HG03521 (cell line): ENCODE measurements at regions not wholly inside any gene's neighbourhood (a gene's known extent, or its start where the extent isn't known, plus 50 kb on each side); places are given as distances from the start of the nearest gene placed in this dataset.
"Not testable (repeated sequence)": the region's sequence is repeated elsewhere in the genome, so short reads cannot be mapped to it uniquely, and the experiment has no call there.

ENCODE experiments used
- ATAC-seq: cut with Tn5 transposase; IDR thresholded peaks from one replicate; pipeline ENCODE4 v1.9.1; 2021; ENCODE audit warnings: mild to moderate bottlenecking, moderate library complexity; ENCODE audit not compliant: unreplicated experiment

DNA sequence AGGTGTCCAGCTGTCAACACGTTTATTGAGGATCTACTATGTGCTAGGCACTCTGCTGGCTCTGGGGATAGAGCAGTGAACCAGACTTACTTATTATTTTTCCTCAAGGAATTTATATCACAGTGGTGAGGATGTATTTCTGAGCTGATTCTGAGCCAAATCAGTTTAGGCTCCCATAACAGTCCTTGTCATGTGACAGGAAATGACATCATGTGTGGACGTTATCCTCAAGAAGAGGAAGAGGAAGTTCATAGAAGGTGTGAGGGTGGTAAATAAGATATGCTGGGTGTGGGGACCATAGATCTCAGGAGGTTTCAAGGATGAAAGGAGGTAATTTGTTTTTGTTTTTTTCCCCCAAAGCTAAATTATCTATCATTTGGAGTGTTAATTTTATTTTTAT, 873.5 kb upstream of the EEF2KMT start:
- ATAC-seq = no peak

DNA sequence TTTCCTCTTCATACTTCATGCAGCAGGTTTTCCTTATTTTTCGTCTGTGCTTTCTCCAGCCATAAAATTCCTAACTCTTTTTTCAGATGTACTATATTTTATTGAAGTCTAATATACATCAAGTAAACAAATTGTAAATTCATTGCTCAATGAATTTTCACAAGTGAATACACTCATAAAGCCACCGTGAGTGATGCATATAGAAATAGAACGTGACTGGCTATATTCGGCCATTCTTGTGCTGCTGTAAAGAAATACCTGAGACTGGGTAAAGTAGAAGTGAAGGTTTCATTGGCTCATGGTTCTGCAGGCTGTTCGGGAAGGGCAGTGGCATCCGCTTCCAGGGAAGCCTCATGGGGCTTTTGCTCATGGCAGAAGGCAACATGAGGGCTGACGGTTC, 868.4 kb upstream of the EEF2KMT start:
- no peak for ATAC-seq

DNA sequence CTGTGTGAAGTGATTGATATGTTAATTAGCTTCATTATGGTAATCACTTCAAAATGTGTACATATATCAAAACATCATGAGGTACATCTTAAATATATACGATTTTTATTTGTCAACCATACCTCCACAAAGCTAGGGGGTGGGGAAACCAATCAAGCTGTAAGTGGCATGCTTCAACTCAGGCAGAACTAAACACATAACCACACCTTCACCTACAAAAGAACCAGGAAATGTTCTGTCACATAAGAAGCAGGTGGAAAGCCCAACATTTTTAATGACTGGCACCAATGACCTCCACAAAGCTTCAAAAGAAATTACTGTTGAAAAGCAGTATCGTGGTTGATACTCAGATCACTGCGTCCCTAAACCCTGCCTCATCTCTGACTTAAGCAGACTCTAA, 867.7 kb upstream of the EEF2KMT start:
- no peak for ATAC-seq

DNA sequence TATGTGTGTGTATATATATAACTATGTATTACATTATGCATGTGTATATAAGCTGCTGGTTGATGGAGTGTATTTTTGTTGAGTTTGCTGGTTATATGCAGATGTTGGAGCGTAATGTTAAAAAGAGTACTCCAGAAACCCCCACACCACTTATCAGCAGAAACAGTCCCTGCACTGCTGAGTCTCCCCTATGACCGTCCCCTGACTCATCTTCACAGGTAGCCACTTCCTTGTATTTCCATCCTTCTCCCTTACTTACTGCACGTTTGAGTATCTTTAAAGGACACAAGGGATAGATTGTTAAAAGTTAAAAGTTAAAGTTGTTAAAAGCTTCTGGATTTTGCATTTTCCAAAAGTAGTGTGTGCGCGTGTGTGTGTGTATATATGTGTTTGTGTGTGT, 853.9 kb upstream of the EEF2KMT start:
- ATAC-seq = no peak

DNA sequence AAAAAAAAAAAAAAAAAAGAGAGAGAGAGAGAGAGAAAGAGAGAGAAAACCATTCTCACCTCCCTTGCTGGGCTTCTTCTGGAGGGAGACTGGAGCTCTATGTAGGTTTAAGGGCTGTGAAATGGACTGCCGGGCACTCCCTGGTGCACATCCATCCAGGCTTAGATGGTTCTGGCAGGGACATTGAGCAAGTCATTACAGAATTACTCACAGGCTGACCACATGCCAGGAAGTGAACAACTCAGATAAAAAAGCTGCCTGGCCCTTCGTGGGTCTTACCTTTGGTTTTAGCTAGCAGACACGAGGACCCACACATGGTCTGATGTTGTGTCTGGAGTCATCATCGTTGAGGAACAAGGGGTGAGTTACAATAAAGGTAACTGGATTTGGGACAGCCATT, 847.4 kb upstream of the EEF2KMT start:
- no peak for ATAC-seq

DNA sequence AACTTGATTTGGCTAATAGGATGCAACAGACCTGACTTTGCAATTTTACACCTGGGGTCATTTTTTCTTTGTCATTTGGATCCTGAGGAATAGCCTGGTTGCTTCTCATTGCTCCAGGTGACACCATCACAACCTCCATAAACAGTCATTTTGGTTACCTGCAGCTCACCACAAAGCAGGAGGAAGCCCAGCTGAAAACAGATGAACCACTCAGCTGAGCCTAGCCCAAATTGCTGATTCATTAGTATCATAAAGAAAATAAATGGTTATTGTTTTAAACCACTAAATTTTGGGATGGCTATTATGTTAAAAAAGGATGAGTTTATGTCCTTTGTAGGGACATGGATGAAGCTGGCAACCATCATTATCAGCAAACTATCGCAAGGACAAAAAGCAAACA, 841.0 kb upstream of the EEF2KMT start:
- no peak for ATAC-seq

DNA sequence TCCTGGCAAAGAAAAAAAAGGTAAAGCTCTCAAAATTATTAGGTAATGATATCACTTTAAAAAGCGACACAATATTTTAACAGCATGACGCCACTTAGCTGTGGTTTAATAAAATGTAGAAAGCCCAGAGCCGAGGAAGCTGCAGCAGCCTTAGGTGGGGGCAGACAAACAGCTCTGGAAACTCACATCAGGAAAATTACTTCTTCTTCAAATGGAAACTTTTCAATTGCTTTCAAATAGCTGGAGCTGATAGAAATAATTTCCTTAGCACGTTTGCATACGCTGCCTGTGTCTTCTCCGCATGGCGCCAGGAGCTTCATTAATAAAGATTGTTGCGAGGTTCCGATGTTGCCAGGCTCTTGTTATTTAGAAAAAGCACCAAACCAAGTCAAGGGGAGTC, 835.3 kb upstream of the EEF2KMT start:
- ATAC-seq = no peak

DNA sequence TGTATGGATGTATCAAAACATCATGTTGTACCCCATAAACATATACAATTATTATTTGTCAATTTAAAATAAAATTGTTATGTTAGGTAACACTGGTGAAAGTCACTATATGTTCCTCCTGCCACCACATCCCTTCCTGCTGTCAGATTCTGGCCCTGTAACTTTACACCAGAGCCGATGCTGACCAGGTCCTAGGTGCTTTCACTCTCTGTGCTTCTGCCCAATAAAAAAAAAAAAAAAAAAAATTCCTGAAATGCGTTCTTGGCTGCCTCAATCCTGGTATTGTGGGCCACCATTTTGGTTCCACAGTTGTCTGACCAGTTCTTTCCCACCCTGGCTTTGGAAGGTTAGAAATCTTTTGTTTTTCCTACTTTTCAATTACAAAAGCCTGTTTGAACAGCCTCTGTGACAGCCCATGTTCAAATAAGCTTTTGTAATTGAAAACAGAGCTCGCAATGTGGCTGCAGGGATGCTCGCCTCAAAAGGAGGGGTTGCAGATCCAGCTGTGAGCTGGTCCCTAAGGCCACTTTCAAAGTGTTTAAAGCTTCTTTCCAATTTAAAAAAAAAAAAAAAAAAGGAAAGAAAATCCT, 831.0 kb upstream of the EEF2KMT start:
- no peak for ATAC-seq

DNA sequence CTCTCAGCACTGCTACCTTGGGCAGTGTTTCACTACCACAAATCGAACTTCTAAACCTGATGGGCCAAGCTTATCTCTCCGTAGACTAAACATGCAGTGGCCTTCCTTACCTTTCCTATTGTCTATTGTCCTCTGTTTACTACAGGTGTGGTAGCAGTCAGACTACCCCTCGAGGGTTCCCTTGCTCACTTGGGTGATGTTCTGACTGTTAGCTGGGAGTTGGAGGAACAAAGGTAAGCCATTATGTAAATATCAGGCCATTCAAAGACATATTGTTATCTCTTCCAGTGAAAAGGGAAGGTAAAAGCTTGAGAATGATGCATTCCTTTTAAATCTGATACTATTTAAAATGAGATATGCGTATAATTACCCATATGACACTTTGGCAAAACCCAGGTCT, 828.3 kb upstream of the EEF2KMT start:
- ATAC-seq = no peak

DNA sequence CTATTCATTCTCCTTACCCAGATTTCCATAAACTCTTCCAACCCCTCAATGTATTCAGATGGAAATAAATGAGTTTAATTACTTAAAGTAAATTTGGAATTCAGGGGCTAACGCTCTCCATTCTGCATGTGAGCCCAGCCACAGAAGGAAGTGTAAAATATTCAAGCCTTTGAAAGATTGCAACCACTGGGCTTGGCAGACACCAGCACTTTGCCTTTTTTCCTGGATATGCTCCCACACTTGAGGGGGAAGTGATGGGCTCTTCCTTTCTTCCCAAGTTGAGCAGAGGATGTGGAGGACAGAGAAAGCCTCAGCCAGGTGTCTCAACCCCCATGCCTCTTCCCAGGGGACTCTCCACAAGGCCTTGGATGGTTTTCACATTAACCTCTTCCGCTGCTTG, 825.1 kb upstream of the EEF2KMT start:
- ATAC-seq = no peak

DNA sequence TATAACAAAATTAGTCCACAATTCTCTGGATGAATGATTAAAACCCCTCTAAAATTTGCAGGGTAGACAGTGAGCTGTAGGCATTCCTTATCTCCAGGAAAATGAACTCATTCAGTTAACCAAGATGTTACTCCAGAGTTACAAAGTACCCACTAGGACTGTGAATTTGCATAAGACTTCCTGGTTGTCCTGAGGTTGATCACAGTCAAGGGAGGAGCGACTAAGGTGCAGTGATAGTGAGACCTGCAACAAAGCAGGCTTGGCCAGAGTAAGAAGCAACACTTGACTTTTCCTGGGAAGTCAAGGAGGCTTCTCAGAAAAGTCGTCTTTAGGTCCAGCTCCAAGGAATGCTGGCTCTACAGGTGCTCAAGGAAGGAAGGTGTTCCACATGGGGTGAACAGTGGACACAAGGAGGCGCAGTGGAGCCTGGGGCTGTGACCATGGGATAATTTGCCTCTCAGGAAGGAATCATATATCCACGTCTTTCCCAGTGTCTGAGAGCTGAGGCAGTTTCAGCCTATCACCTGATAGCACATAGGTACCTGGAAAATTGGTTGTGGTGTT, 821.1 kb upstream of the EEF2KMT start:
- no peak for ATAC-seq

DNA sequence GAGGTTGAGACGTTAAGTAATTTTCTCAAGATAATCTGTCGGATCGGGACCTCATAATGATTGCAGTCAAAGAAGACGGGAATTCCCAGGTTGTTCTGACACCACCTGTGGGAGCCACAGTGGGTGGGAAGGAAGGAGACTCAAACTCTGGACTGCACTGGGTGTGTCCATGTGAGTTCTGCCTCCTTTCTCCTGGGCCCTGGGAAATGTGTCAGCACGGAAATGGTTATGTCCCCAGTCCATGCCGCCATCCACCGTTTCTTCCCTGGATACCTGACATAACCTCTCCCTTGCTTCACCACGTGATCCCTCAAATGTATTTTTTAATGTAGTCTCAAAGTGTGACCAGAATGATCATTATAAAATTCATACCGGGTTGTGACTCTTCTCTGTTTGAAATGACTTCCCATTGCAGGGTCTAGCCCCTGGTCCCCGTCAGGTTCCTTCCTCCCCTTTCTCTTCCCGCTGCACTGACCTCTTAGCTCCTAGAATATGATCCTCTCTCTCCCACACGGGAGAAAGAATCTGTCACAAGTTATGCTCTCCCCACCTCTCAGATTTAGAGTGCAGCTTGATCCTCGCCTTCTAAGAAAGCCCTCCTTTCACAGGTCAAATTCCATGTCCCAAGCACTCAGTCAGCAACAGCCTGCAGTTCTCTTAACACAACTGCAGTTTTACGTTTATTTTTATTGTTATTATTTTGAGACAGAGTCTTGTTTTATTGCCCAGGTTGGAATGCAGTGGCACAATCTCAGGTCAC, 820.0 kb upstream of the EEF2KMT start:
- ATAC-seq = no peak

DNA sequence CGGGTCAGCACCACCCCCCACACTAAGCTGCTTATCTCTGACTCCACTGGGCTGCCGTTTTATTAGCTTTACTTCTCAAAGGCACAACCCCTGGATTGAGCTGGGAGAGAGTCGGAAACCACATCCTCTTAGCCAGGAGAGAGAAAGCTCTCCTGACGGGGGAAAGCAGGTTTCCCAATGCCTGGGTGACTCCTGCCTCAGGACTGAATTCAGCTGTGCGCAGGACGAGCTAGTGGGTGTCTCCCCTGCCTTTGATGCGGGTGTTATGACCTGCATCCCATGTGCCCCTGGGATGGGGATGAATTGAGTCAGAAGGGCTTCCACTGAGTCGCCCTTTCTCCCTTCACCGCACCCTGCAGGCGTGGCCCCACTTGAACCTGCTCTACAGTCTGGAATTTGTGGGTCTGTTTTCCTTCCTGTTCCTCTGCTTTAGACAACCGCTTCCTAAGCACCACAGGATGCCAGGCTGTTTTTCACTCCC, 819.2 kb upstream of the EEF2KMT start:
- ATAC-seq = no peak

DNA sequence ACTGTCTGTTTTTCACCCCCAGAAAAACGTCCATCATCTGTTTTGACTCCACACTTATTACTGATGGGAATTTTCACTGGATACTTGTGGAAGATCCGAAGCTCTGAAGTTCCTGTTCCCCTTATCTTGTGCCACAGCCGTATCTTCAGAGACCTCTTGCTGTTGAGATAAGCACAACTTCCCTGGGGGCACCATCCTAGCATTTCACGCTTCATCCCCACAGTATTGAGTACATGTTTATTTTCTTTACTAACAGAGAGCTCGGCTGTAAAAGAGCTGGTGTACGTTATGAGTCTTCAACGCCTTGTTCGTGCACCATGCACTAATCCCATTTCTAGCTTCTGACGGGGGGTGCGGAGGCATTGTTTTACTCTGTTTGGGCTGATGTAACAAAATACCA, 813.6 kb upstream of the EEF2KMT start:
- ATAC-seq = no peak

DNA sequence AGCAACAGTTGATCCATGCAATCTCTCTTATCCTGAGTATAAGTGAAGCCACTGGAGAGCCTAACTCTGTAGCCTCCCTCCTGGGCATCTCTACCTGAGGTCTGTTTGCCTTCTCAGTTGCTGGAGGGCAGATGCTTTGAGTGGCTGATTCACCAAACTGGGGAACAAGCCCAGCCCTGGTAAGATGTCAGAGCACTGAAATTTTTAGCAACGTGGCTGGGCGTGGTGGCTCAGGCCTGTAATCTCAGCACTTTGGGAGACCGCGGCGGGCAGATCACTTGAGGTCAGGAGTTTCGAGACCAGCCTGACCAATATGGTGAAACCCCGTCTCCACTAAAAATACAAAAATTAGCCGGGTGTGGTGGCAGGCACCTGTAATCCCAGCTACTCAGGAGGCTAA, 812.0 kb upstream of the EEF2KMT start:
- ATAC-seq = not testable (repeated sequence)

DNA sequence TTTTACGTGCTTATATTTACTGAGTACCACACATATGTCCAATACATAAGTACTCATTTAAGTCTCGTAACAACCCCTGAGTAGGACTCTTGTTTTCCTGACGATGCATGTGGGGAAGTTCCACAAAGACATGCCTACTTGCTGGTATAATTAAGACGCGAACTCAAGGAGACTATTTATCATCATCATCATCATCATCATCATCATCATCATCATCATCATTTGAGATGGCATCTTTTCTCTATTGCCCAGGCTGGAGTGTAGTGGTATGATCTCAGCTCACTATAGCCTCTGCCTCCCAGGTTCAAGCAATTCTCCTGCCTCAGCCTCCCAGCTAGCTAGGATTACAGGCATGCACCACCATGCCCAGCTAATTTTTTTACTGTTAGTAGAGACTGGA, 809.9 kb upstream of the EEF2KMT start:
- no peak for ATAC-seq

DNA sequence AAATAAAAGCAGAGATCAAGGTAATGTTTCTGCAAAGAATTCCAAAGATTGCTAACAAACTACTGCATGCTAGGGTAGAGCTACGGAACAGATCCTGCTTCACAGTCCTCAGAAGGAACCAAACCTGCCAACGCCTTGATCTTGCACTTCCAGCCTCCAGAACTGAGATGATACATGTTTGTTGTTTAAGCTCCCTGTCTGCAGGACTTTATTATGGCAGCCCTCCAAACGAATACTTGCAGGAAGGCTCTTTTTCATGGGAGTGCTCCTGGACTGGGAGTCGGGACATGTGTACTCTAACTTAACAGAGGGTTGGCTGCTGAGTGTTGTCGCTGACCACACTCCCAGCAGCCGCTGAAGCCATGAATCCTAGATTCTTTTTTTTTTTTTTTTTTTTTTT, 808.8 kb upstream of the EEF2KMT start:
- ATAC-seq = no peak

DNA sequence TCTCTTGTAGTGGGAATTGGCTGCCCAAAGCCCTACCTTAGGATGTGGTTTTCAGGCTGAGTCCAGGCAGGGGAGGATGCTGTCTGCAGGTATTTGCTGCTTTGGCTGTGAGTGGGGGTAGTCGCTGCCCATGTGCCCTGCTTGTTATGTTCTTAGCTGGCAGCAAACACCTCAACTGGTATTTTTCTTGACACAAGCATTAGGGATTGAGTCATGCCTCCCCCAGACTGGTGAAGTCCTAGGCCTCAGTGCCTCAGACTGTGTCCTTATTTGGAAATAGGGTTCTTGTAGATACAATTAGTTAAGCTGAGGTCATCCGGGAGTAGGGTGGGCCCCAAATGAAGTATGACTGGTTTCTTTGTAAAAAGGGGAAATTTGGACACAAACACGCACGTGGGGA, 808.3 kb upstream of the EEF2KMT start:
- ATAC-seq = no peak

DNA sequence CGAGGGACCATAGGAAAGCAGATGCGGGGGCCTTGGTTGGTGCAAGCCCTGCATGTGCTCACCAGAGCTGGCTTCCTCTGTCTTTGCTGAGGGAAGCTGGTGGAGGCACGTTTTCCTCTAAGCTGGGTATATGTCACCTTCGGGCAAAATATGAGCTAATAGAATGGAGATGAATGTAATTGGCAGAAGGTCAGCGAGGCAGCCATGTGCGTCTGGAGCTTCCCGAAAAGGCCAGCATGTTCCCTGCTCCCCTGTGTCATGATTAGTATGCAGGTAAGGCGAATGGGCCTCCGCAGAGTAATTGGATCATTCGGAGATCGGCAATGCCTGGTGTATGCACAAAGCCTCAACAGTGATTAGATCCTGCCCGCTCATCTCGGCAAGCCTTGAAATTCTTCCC, 806.2 kb upstream of the EEF2KMT start:
- ATAC-seq = no peak

DNA sequence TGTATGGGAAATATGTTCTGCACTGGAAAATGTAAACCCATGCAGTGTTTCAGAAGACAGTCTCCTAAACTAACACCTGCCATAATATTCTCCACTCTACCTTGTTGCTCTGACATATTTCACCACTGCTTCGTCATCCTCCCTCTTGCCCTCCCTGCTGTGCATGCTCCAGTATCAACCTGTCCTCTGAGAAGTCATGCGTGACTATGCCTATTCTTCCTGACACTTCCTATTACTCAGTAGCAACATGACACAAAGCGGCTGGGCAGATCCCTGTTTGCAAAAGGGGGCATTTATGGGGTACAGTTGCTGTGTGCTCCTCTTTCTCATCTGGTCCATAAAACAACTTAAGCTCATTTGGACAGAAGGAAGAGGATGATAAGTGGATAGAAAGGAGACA, 805.6 kb upstream of the EEF2KMT start:
- ATAC-seq = no peak

DNA sequence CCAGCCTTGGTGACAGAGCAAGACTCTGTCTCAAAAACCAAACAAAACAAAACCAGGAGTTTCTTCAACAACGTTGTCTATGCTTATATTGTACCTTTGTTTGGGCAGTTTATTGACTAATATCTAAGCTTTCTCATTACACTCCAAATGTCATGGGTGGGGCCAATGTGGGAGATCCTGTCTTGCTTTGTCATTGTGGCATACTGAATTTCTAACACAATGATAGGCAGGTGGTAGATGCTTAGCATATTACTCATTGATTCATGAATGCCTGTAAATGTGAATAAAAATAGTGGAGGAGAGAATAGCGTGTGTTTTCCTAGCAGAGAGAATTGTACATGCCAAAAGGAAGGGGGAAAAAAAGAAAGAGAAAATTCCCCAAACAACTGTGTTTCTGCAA, 802.5 kb upstream of the EEF2KMT start:
- ATAC-seq = no peak

DNA sequence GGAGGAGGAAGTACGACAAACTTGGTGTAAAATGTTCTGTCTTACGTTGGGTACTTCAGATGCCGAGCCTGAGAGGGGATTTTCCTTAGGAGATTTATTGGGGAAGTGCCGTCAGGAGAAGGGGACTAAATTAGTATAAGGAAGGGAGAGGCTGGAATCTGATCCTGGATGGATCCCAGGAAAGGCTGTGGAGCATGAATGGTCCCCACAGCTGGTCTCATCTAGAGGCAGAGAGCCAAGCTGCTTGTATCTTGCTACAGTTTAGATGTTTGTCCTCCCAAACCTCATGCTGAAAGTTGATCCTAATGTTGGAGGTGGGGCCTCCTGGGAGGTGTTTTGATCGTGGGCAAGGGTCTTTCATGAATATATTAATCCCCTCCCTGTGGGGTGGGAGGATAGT, 798.4 kb upstream of the EEF2KMT start:
- ATAC-seq = no peak

DNA sequence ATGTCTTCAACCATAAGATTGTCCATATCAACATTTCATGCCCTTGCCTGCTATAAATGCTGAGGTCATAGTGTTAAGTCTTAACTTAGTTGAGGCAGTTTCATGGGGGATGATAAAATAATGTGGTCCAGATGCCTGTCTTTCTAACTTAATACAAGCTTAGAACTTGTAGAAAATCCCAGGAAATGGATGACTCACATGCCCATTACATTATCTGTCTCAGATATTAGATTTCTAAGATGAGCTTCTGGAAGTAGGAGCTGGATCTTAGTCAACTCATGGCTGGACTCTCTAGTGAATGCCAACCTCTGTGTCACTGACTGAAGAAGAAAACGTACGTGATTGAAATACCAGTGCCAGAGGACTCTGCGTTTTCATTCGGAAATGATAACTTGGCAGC, 797.5 kb upstream of the EEF2KMT start:
- no peak for ATAC-seq
